ENCODE measurements at regions not wholly inside any gene's neighbourhood (a gene's known extent, or its start where the extent isn't known, plus 50 kb on each side); places are given as distances from the start of the nearest gene placed in this dataset.

- Mint-ChIP-seq H3K4me3 (no peak overlapping the region), H3K27ac (no peak overlapping the region), H3K9me3 (no peaks in the 10 kb centered on the region), H3K4me1 (ENCODE audit: low read depth) (peaks cover 5% of the 10 kb centered on the region), H3K27me3 (peaks cover 6% of the 10 kb centered on the region), H3K36me3 (no peaks in the 10 kb centered on the region)
- DNase-seq = no peak
- intact Hi-C loops (cut with micrococcal nuclease) = no loop called here
- POLR2A ChIA-PET = no interaction called here
- CTCF ChIA-PET = no interaction called here
These were observed 141.4 kb downstream of the FAM124B start for GRCh38 chr2:224260372-224261020.

DNA sequence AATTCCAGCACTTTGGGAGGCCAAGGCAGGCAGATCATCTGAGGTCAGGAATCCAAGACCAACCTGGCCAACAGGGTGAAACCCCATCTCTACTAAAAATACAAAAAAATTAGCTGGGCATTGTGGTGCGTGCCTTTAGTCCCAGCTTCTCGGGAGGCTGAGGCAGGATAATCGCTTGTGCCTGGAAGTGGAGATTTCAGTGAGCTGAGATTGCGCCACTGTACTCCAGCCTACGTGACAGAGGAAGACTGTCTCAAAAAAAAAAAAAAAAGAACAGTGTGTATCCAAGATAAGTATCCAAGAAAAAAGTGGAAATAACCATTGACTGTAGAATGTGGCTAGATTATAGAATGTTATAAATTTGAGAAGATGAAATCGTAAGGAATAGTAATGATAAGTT, 142.1 kb downstream of the FAM124B start:
- intact Hi-C loops (cut with micrococcal nuclease) = no loop called here
- POLR2A ChIA-PET = no interaction called here
- H3K27ac Mint-ChIP-seq = no peak overlapping the region

GRCh38 chr2:224258059-224258458, 143.8 kb downstream of the FAM124B start:
- no peak overlapping the region for H3K27ac Mint-ChIP-seq
- no peak for DNase-seq
- POLR2A ChIA-PET = interaction anchor here (0.6 kb wide), 1 partner anchor 478 kb away, joined by 3 read pairs; no protein-coding TSS in a partner anchor
- H3K4me1 Mint-ChIP-seq (ENCODE audit: low read depth) = peaks cover 5% of the 10 kb centered on the region
- H3K27me3 Mint-ChIP-seq = peaks cover 14% of the 10 kb centered on the region
- intact Hi-C loops (cut with micrococcal nuclease) = no loop called here
- no peaks in the 10 kb centered on the region for H3K36me3 Mint-ChIP-seq
- H3K4me3 Mint-ChIP-seq = no peak overlapping the region
- CTCF ChIA-PET = no interaction called here
- no peaks in the 10 kb centered on the region for H3K9me3 Mint-ChIP-seq

More for the DNA sequence above, 142.1 kb downstream of the FAM124B start:
- Mint-ChIP-seq H3K4me1 (ENCODE audit: low read depth) (peaks cover 5% of the 10 kb centered on the region), H3K9me3 (no peaks in the 10 kb centered on the region), H3K36me3 (no peaks in the 10 kb centered on the region), H3K4me3 (no peak overlapping the region), H3K27me3 (peaks cover 8% of the 10 kb centered on the region)
- CTCF ChIA-PET = no interaction called here
- DNase-seq = no peak

- DNase-seq = no peak
- POLR2A ChIA-PET = interaction anchor here (0.6 kb wide), 1 partner anchor 477 kb away, joined by 3 read pairs; no protein-coding TSS in a partner anchor
- H3K4me3 Mint-ChIP-seq = no peak overlapping the region
These were observed 144.8 kb downstream of the FAM124B start for GRCh38 chr2:224257156-224257555.

DNA sequence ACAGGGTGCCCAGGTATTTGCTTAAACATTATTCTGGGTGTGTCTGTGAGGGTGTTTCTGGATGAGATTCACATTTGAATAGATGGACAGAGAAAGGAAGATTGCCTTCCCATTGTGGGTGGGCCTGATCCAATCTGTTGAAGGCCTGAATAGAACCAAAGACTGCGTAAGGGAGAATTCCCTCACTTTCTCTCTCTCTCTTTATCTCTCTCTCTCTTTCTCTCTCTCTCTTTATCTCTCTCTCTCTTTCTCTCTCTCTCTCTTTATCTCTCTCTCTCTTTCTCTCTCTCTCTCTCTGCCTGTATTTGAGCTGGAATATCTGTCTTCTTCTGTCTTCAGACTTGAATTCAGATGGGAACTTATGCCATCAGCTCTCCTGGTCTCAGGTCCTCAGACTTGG, 148.4 kb downstream of the FAM124B start:
- H3K27me3 Mint-ChIP-seq = peaks cover 17% of the 10 kb centered on the region
- H3K36me3 Mint-ChIP-seq = no peaks in the 10 kb centered on the region
- H3K4me1 Mint-ChIP-seq (ENCODE audit: low read depth) = no peaks in the 10 kb centered on the region
- intact Hi-C loops (cut with micrococcal nuclease) = no loop called here
- POLR2A ChIA-PET = no interaction called here
- CTCF ChIA-PET = no interaction called here
- no peaks in the 10 kb centered on the region for H3K9me3 Mint-ChIP-seq
- no peak for DNase-seq
- no peak overlapping the region for H3K4me3 Mint-ChIP-seq
- no peak overlapping the region for H3K27ac Mint-ChIP-seq

More at GRCh38 chr2:224257156-224257555, 144.8 kb downstream of the FAM124B start:
- Mint-ChIP-seq H3K27me3 (peaks cover 14% of the 10 kb centered on the region), H3K36me3 (no peaks in the 10 kb centered on the region), H3K4me1 (ENCODE audit: low read depth) (peaks cover 5% of the 10 kb centered on the region), H3K27ac (no peak overlapping the region), H3K9me3 (no peaks in the 10 kb centered on the region)
- CTCF ChIA-PET = interaction anchor here (1.1 to 1.2 kb wide), 2 partner anchors 26 to 27 kb away, joined by 3 to 4 read pairs; no protein-coding TSS in a partner anchor
- intact Hi-C loops (cut with micrococcal nuclease) = no loop called here

GRCh38 chr2:224252631-224253030, 149.3 kb downstream of the FAM124B start:
- H3K4me1 Mint-ChIP-seq (ENCODE audit: low read depth) = no peaks in the 10 kb centered on the region
- no peaks in the 10 kb centered on the region for H3K36me3 Mint-ChIP-seq
- POLR2A ChIA-PET = no interaction called here
- H3K27me3 Mint-ChIP-seq = peaks cover 17% of the 10 kb centered on the region
- no peak overlapping the region for H3K27ac Mint-ChIP-seq
- intact Hi-C loops (cut with micrococcal nuclease) = no loop called here
- CTCF ChIA-PET = no interaction called here
- H3K4me3 Mint-ChIP-seq = no peak overlapping the region
- no peaks in the 10 kb centered on the region for H3K9me3 Mint-ChIP-seq
- no peak for DNase-seq

DNA sequence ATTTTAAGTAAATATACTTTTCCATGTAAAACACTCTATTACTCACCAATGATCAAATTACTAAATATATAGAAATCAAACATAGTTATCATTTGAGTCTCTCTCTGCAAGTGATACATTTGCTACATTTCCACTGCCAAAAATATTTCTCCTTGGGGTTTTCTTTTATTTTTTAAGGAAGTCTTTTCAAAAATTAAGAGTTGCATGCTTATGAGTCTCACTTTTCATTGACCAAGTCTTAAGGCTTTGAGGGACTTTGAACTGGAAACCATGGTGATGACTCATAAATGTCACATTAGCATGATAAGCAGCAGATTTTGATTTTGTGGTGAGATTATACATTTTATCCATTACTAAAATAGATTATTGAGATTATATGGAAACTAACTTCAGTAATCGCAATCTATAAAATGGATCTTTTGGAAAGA, 152.9 kb downstream of the FAM124B start:
- ChIA-PET POLR2A (no interaction called here), CTCF (no interaction called here)
- Mint-ChIP-seq H3K27ac (no peak overlapping the region), H3K36me3 (no peaks in the 10 kb centered on the region), H3K27me3 (peaks cover 10% of the 10 kb centered on the region), H3K4me1 (ENCODE audit: low read depth) (no peaks in the 10 kb centered on the region), H3K9me3 (no peaks in the 10 kb centered on the region), H3K4me3 (no peak overlapping the region)
- no peak for DNase-seq
- intact Hi-C loops (cut with micrococcal nuclease) = no loop called here

- intact Hi-C loops (cut with micrococcal nuclease) = no loop called here
- Mint-ChIP-seq H3K4me3 (no peak overlapping the region), H3K36me3 (no peaks in the 10 kb centered on the region), H3K27ac (no peak overlapping the region), H3K27me3 (peaks cover 12% of the 10 kb centered on the region), H3K4me1 (ENCODE audit: low read depth) (no peaks in the 10 kb centered on the region), H3K9me3 (no peaks in the 10 kb centered on the region)
- no peak for DNase-seq
- CTCF ChIA-PET = no interaction called here
- POLR2A ChIA-PET = no interaction called here
These were observed 159.3 kb downstream of the FAM124B start for GRCh38 chr2:224242561-224242960.

- POLR2A ChIA-PET = no interaction called here
These were observed 160.1 kb downstream of the FAM124B start for GRCh38 chr2:224241812-224242211.

GRCh38 chr2:224241001-224241400, 160.9 kb downstream of the FAM124B start:
- Mint-ChIP-seq H3K27ac (no peak overlapping the region), H3K27me3 (peaks cover 12% of the 10 kb centered on the region), H3K36me3 (no peaks in the 10 kb centered on the region), H3K9me3 (no peaks in the 10 kb centered on the region), H3K4me1 (ENCODE audit: low read depth) (no peaks in the 10 kb centered on the region), H3K4me3 (no peak overlapping the region)
- ChIA-PET POLR2A (no interaction called here), CTCF (no interaction called here)
- no peak for DNase-seq
- intact Hi-C loops (cut with micrococcal nuclease) = no loop called here

More at GRCh38 chr2:224241812-224242211, 160.1 kb downstream of the FAM124B start:
- Mint-ChIP-seq H3K27ac (no peak overlapping the region), H3K4me3 (no peak overlapping the region), H3K9me3 (no peaks in the 10 kb centered on the region), H3K4me1 (ENCODE audit: low read depth) (no peaks in the 10 kb centered on the region), H3K27me3 (peaks cover 12% of the 10 kb centered on the region), H3K36me3 (no peaks in the 10 kb centered on the region)
- CTCF ChIA-PET = no interaction called here
- intact Hi-C loops (cut with micrococcal nuclease) = no loop called here
- no peak for DNase-seq

DNA sequence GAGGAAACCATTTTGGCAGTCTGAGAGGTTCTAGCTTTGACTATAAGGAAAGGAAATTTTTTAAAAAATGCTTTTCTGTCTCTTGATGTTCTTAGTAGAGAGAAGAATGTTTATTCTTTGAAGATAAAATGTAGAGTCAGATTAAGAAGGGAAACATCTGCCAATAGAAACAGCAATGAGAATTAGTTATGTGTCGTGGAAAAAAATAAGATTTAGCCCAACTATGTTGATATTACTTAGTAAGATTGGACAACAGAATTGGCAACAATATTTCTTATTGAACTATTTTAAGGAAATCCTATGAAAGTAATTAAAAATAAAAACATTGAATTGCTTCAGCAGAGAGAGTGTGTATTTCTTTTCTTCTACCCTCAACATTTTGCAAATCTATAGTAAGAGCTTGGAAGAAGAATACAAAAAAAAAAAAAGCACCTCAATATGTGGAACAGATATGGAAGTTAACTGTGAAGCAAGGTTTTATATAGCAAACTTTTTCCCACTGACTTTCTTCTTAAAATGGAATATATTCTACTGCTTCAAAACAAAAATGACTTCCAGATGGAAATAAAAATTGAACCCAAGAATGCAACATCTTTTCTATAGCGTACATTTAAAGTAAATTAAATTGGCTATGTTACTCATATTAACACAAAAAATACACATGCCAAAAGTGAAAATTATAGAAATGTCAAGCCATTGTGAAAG, 177.9 kb downstream of the FAM124B start:
- CTCF ChIA-PET = no interaction called here

GRCh38 chr2:224222974-224223373, 178.9 kb downstream of the FAM124B start:
- Mint-ChIP-seq H3K27ac (no peak overlapping the region), H3K27me3 (peaks cover 20% of the 10 kb centered on the region), H3K36me3 (no peaks in the 10 kb centered on the region), H3K4me3 (no peak overlapping the region), H3K4me1 (ENCODE audit: low read depth) (no peaks in the 10 kb centered on the region), H3K9me3 (no peaks in the 10 kb centered on the region)
- ChIA-PET CTCF (interaction anchor here (0.6 to 1.0 kb wide), 2 partner anchors 32 to 252 kb away, joined by 3 read pairs; no protein-coding TSS in a partner anchor), POLR2A (no interaction called here)
- intact Hi-C loops (cut with micrococcal nuclease) = no loop called here
- no peak for DNase-seq

More for the DNA sequence above, 177.9 kb downstream of the FAM124B start:
- no peak for DNase-seq
- no peak overlapping the region for H3K27ac Mint-ChIP-seq
- H3K36me3 Mint-ChIP-seq = no peaks in the 10 kb centered on the region
- no peak overlapping the region for H3K4me3 Mint-ChIP-seq
- H3K9me3 Mint-ChIP-seq = no peaks in the 10 kb centered on the region
- POLR2A ChIA-PET = no interaction called here
- H3K4me1 Mint-ChIP-seq (ENCODE audit: low read depth) = no peaks in the 10 kb centered on the region
- intact Hi-C loops (cut with micrococcal nuclease) = no loop called here
- peaks cover 20% of the 10 kb centered on the region for H3K27me3 Mint-ChIP-seq

DNA sequence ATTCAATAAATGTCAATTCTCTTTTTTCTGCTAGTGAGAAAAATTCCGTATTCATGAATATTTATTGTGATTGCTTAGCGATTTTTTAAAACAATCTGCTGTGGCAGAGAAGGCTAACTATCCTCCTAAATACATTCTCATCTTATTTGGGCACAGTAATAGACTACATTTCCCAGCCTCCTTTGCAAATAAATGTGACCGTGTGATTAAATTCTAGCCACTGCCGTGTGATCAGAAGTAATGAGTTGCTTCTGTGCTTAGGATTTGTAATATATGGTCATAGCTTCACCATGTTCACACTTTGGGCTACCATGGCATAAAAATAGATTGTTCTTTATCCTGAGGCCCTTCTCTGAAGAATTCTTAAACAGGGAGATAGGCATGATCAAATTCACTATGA, 179.6 kb downstream of the FAM124B start:
- Mint-ChIP-seq H3K27me3 (peaks cover 20% of the 10 kb centered on the region), H3K36me3 (no peaks in the 10 kb centered on the region), H3K4me3 (no peak overlapping the region), H3K27ac (no peak overlapping the region), H3K9me3 (no peaks in the 10 kb centered on the region), H3K4me1 (ENCODE audit: low read depth) (no peaks in the 10 kb centered on the region)
- intact Hi-C loops (cut with micrococcal nuclease) = no loop called here
- CTCF ChIA-PET = interaction anchor here (0.6 to 1.0 kb wide), 2 partner anchors 31 to 252 kb away, joined by 3 read pairs; no protein-coding TSS in a partner anchor
- no peak for DNase-seq
- POLR2A ChIA-PET = no interaction called here

All from activated CD4-positive, alpha-beta memory T cell treated with anti-CD3 and anti-CD28 coated beads for 36 hours (primary cell).